ENCODE measurements at regions not wholly inside any gene's neighbourhood (a gene's known extent, or its start where the extent isn't known, plus 50 kb on each side); places are given as distances from the start of the nearest gene placed in this dataset.

- no peak for TF ChIP-seq JUND (IDR thresholded peaks at IDR 0.05)
- TF ChIP-seq RXRA (IDR thresholded peaks at IDR 0.05) = no peak
- TF ChIP-seq RAD21 (IDR thresholded peaks at IDR 0.05) = no peak
- no peak for TF ChIP-seq MAX (IDR thresholded peaks at IDR 0.05)
- no peak for TF ChIP-seq CTCF (IDR thresholded peaks at IDR 0.05; ENCODE audit: low read depth, low read length, missing input control)
- TF ChIP-seq SP1 (IDR thresholded peaks at IDR 0.05) = no peak
- TF ChIP-seq YY1 (IDR thresholded peaks at IDR 0.05) = no peak
- TF ChIP-seq HNF4G (IDR thresholded peaks at IDR 0.05) = no peak
- no peak for TF ChIP-seq REST (IDR thresholded peaks at IDR 0.05)
These were observed 164.8 kb upstream of the NBEA start for GRCh38 chr13:34777089-34777913.

Measured in liver (tissue), 3 donors.